Renal pelvis (tissue), 1 donor: ENCODE measurements at regions not wholly inside any gene's neighbourhood (a gene's known extent, or its start where the extent isn't known, plus 50 kb on each side); places are given as distances from the start of the nearest gene placed in this dataset.
A peak's percentile ranks its signal among the peaks of the same experiment; 100 is the strongest.
"Not testable (repeated sequence)": the region's sequence is repeated elsewhere in the genome, so short reads cannot be mapped to it uniquely, and the experiment has no call there.

Experiments used
- DNase-seq: peaks from one replicate; pipeline ENCODE4 v3.0.0-alpha.2; 2013

- no peak for DNase-seq
These were observed 182.8 kb upstream of the TOX3 start for GRCh38 chr16:52729731-52730130.

- DNase-seq: no peak
These were observed 180.9 kb upstream of the TOX3 start for GRCh38 chr16:52727849-52728248.

GRCh38 chr16:52727441-52727840 lies 180.5 kb upstream of the TOX3 start:
- DNase-seq: no peak

- DNase-seq: no peak
These were observed 178.5 kb upstream of the TOX3 start for GRCh38 chr16:52725461-52725860.

- no peak for DNase-seq
These were observed 178.1 kb upstream of the TOX3 start for GRCh38 chr16:52725043-52725442.

- peak; percentile 49 for DNase-seq
These were observed 174.4 kb upstream of the TOX3 start for GRCh38 chr16:52721331-52721730.

- DNase-seq: no peak
These were observed 171.1 kb upstream of the TOX3 start for GRCh38 chr16:52718046-52718445.

- DNase-seq: no peak
These were observed 166.8 kb upstream of the TOX3 start for GRCh38 chr16:52713740-52714139.

GRCh38 chr16:52709306-52709705 lies 162.4 kb upstream of the TOX3 start:
- no peak for DNase-seq

- no peak for DNase-seq
These were observed 161.5 kb upstream of the TOX3 start for GRCh38 chr16:52708476-52708875.

GRCh38 chr16:52707676-52708337 lies 160.9 kb upstream of the TOX3 start:
- DNase-seq: no peak

- no peak for DNase-seq
These were observed 158.2 kb upstream of the TOX3 start for GRCh38 chr16:52705122-52705521.

- no peak for DNase-seq
These were observed 151.0 kb upstream of the TOX3 start for GRCh38 chr16:52697971-52698370.

- DNase-seq: no peak
These were observed 149.2 kb upstream of the TOX3 start for GRCh38 chr16:52696126-52696525.

- no peak for DNase-seq
These were observed 143.5 kb upstream of the TOX3 start for GRCh38 chr16:52690468-52690867.

- no peak for DNase-seq
These were observed 134.1 kb upstream of the TOX3 start for GRCh38 chr16:52680993-52681392.

- no peak for DNase-seq
These were observed 130.6 kb upstream of the TOX3 start for GRCh38 chr16:52677501-52677900.

- DNase-seq: no peak
These were observed 130.0 kb upstream of the TOX3 start for GRCh38 chr16:52676959-52677358.

GRCh38 chr16:52671590-52671989 lies 124.6 kb upstream of the TOX3 start:
- DNase-seq: no peak

- no peak for DNase-seq
These were observed 111.0 kb upstream of the TOX3 start for GRCh38 chr16:52657924-52658323.

GRCh38 chr16:52655916-52656315 lies 109.0 kb upstream of the TOX3 start:
- DNase-seq: not testable (repeated sequence)

- not testable (repeated sequence) for DNase-seq
These were observed 108.2 kb upstream of the TOX3 start for GRCh38 chr16:52655156-52655555.

- DNase-seq: no peak
These were observed 105.1 kb upstream of the TOX3 start for GRCh38 chr16:52652033-52652432.

GRCh38 chr16:52650789-52651188 lies 103.8 kb upstream of the TOX3 start:
- no peak for DNase-seq

- DNase-seq: no peak
These were observed 103.4 kb upstream of the TOX3 start for GRCh38 chr16:52650318-52650717.
